LNCAP (cell line): ENCODE measurements at regions not wholly inside any gene's neighbourhood (a gene's known extent, or its start where the extent isn't known, plus 50 kb on each side); places are given as distances from the start of the nearest gene placed in this dataset.

Experiments used
- TF ChIP-seq, protein P1 (sequence below): fragments of 450-650 bp; IDR thresholded peaks from 2 replicates; pipeline ENCODE4 v1.5.1; 2017; ENCODE audit warnings: mild to moderate bottlenecking

DNA sequence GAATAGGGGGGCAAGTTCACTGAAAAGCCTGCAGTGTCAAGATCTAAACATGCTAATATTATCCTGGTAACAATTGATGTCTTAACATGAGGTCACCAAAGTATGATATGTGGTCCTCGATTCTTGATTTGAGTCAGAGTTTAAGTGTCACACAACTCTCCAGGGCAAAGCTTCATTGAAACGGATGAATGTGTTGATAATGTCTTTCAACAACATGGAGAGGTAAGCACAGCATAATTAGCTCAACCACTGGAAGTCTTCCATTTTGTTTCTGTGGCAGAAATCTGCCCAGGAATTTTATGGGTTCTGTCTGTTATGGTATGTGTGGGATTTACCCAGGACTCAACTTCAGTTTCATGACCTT is 591.5 kb downstream of the ZNF385D start:
- TF ChIP-seq, protein P1, sequence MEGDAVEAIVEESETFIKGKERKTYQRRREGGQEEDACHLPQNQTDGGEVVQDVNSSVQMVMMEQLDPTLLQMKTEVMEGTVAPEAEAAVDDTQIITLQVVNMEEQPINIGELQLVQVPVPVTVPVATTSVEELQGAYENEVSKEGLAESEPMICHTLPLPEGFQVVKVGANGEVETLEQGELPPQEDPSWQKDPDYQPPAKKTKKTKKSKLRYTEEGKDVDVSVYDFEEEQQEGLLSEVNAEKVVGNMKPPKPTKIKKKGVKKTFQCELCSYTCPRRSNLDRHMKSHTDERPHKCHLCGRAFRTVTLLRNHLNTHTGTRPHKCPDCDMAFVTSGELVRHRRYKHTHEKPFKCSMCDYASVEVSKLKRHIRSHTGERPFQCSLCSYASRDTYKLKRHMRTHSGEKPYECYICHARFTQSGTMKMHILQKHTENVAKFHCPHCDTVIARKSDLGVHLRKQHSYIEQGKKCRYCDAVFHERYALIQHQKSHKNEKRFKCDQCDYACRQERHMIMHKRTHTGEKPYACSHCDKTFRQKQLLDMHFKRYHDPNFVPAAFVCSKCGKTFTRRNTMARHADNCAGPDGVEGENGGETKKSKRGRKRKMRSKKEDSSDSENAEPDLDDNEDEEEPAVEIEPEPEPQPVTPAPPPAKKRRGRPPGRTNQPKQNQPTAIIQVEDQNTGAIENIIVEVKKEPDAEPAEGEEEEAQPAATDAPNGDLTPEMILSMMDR, result no peak

DNA sequence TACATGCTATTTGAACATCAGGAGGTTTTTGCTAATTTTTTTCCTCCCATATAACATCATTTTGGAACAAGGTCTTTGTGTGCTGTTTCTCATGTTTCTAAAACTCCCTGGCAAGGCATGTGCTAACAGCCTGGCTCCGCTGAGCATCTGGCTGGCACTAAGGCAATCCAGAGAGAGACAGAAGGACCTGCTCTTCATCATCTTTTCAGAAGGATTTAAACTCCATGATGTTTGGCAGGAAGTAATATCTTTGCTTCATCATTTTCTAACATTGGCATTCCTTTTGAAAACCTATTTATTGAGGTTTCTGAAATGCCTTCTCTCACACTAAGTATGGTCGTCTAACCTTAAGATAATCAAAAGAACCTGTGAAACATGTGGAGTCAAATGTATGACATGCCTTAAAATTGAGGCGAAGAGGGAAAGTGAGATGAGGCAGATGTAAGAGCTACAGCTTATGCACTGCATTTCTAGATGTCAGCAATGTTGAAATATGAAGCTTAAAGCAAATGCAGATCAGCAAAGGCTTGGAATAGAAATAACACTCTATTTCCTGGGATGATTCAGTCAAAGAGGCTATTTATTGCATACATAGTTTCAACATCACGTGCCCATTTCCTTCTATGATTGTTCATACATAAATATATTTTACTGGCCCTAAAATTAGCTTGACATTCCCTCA is 592.0 kb downstream of the ZNF385D start:
- TF ChIP-seq, protein P1, result no peak

DNA sequence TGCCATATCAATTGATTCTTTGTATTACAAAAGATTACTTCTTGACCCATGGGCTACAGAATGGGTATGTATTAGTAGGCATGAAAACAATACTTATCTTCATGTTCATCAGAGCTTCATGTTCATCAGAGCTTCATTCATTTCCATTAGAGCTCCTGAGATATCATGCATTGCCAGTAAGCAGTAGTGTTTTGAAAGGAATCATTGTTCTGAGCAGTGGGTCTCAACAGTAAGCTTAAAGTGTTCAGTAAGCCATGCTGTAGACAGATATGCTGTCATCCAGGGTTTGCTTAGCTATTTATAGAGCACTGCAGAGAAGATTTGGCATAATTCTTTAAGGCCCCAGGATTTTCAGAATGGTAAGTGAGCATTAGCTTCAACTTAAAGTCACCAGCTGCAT is 596.1 kb downstream of the ZNF385D start:
- TF ChIP-seq, protein P1, result no peak

DNA sequence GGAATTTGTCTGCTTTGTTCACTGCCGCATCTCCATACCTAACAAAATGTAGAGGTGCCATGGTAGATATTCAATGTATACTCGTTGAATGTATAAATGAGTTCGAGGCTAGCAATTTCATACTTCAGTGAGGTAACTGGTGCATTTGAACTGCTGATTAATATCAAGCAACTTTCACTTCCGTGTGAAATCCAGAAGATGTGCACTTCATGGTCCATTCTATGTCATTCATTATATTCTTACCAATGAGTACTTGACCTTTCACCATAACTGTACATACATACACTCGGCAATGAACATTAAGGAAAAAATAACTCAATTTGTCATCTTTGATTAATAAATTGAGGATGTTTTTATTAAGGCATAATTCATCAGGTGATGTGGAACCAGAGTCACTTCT is 598.5 kb downstream of the ZNF385D start:
- TF ChIP-seq, protein P1, result no peak

DNA sequence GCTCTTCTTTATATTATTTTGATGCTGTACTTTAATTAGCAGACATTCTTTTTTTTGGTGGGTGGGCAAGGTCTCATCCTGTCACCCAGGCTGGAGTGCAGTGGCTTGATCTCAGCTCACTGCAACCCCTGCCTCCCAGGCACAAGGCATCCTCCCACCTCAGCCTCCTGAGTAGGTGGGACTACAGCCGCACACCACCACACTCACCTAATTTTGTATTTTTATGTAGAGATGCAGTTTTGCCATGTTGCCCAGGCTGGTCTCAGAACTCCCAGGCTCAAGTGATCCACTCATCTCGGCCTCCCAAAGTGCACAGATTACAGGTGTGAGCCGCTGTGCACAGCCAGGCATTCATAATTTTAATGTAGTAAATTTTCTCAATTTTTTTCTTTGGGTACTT is 608.1 kb downstream of the ZNF385D start:
- TF ChIP-seq, protein P1, result no peak

DNA sequence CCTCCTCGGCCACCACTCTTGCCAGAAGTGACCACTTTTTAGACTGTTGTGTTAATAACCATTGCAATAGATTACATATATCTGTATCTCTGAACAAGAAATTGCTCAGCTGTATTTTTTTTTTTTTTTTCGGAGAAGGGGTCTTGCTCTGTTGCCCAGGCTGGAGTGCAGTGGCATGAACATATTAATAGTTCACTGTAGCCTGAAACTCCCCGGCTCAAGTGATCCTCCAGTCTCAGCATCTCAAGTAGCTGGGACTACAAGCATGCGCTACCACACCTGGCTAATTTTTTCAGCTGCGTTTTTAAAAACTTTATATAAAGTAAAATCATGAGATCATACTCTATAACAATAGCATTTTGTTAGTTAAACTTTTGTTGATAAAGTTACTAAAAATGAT is 609.0 kb downstream of the ZNF385D start:
- TF ChIP-seq, protein P1, result no peak

DNA sequence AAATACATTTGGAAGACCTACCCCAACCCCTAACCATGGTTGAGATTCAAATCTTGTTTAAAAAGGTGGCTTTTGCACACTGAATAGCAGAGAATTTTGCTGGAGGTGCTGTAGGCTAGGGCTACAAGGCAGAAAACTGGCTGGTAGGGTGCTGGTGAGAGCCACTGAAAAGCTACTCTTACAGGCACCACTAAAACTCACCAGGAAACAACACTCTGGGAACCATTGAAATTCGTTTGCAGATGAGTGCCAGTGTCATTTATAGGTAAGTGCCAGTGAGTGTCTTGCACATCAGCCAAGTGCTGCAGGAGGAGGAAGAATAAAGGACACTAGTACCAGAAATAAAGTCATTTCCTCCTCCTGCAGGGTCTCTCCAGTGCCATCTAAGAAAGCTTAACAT is 610.2 kb downstream of the ZNF385D start:
- TF ChIP-seq, protein P1, result no peak

DNA sequence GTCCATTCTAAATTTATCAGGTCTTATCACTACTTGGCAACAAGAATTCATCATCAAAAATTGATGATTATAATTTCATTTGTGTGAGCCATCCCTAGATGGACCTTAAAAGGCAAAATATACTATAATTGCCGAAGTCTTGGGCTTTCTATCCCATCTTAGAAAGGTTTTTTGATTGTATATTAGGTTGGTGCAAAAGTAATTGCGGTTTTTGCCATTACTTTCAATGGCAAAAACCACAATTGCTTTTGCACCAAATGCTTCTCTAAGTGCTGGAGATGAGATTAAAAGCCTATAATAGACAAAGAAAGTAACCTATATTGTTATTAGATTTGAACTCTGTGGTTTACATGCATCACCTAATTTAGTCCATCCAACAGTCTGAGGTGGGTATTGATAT is 612.9 kb downstream of the ZNF385D start:
- TF ChIP-seq, protein P1, result no peak
